HCT116 (cell line): ENCODE measurements at regions not wholly inside any gene's neighbourhood (a gene's known extent, or its start where the extent isn't known, plus 50 kb on each side); places are given as distances from the start of the nearest gene placed in this dataset.

ENCODE experiments used
- ATAC-seq: fragments of 200-7000 bp; cut with Tn5 transposase; 2 replicates; pipeline ENCODE4 v1.9.1; 2020; ENCODE audit warnings: mild to moderate bottlenecking, moderate library complexity
- BruUV-seq: library from RNA; stranded (reverse); fragments of 400-500 nt; replicated peaks from 2 replicates; lab custom pipeline; 2021; lab: Mats Ljungman, UMichigan
- CTCF ChIA-PET: fragments of 300-600 bp; sonication (Branson Sonifier 250); formaldehyde crosslinking; loops from one replicate; lab custom pipeline; 2021; ENCODE audit warnings: antibody characterized with exemption; lab: Charles Lee
- POLR2A ChIA-PET: fragments of 300-600, 350-600 bp; sonication (Branson Sonifier 250); formaldehyde crosslinking; loops from one replicate; lab custom pipeline; 2021; ENCODE audit warnings: antibody characterized with exemption; lab: Charles Lee
- RAD21 ChIA-PET, 2 experiments: fragments of 300-600 bp; sonication (Branson Sonifier 250); formaldehyde crosslinking; loops; one replicate each; lab custom pipeline; 2023; ENCODE audit warnings: low total read pairs in 2 of 2; ENCODE audit not compliant: uncharacterized antibody in 2 of 2, unreplicated experiment in 2 of 2, low non-redundant PET in 1 of 2; lab: Charles Lee
- DNase-seq: peaks from one replicate; pipeline ENCODE4 v3.0.0-alpha.2; 2010; ENCODE audit warnings: low read depth, low spot score
- H2AFZ ChIP-seq: fragments of 200-600 bp; shearing (Covaris generic), sonication (generic); 2 replicates; pipeline ENCODE4 v1.6.1; 2017; ENCODE audit warnings: low read depth, mixed run types, mixed read lengths, antibody characterized with exemption, low read length; ENCODE audit not compliant: poor library complexity, severe bottlenecking
- H3K27ac ChIP-seq: 2 replicates; pipeline ENCODE4 v1.5.1; 2012; ENCODE audit warnings: low read depth, low read length
- H3K27me3 ChIP-seq: fragments of 200-600 bp; sonication (generic); 2 replicates; pipeline ENCODE4 v1.6.1; 2016; ENCODE audit warnings: mixed run types, low read length, mixed read lengths; ENCODE audit not compliant: insufficient read depth
- H3K36me3 ChIP-seq, 2 experiments: fragments of 200-500 bp in 1 of 2; fragments of 200-600 bp in 1 of 2; sonication (Bioruptor generic) in 1 of 2; sonication (generic) in 1 of 2; 2 replicates each; pipeline versions ENCODE4 v1.5.1 to v1.6.1; 2014 to 2016; ENCODE audit warnings: low read length in 2 of 2, inconsistent platforms in 1 of 2, mixed read lengths in 1 of 2, mixed run types in 1 of 2; ENCODE audit not compliant: insufficient read depth in 2 of 2, control insufficient read depth in 1 of 2
- H3K4me1 ChIP-seq, 2 experiments: fragments of 200-600 bp in 1 of 2; sonication (generic) in 1 of 2; 2 replicates each; pipeline versions ENCODE4 v1.5.1 to v1.6.1; 2012 to 2017; ENCODE audit warnings: low read length in 2 of 2, inconsistent platforms in 1 of 2, mild to moderate bottlenecking in 1 of 2, mixed read lengths in 1 of 2, mixed run types in 1 of 2, moderate library complexity in 1 of 2; ENCODE audit not compliant: insufficient read depth in 2 of 2, control insufficient read depth in 1 of 2
- H3K4me2 ChIP-seq: fragments of 200-600 bp; sonication (generic); 2 replicates; pipeline ENCODE4 v1.6.1; 2017; ENCODE audit warnings: mixed run types, low read length, mixed read lengths
- H3K4me3 ChIP-seq, 2 experiments: fragments of 200-600 bp in 1 of 2; sonication (generic) in 1 of 2; replicated peaks in 1 of 2; 2 replicates each; pipeline ENCODE4 v1.5.1; 2011 to 2016; ENCODE audit warnings: low read length in 2 of 2, control low read depth in 1 of 2, low read depth in 1 of 2, mild to moderate bottlenecking in 1 of 2, mixed read lengths in 1 of 2, mixed run types in 1 of 2
- H3K79me2 ChIP-seq: fragments of 200-600 bp; sonication (generic); 2 replicates; pipeline ENCODE4 v1.6.1; 2017; ENCODE audit warnings: mild to moderate bottlenecking, mixed run types, low read length, moderate library complexity, mixed read lengths; ENCODE audit not compliant: insufficient read depth
- H3K9ac ChIP-seq: fragments of 200-600 bp; sonication (generic); 2 replicates; pipeline ENCODE4 v1.6.1; 2016; ENCODE audit warnings: low read length, mixed read lengths
- H3K9me2 ChIP-seq: fragments of 200-600 bp; sonication (generic), shearing (Covaris generic); 2 replicates; pipeline ENCODE4 v1.6.1; 2017; ENCODE audit warnings: mixed run types, mild to moderate bottlenecking, moderate library complexity; ENCODE audit not compliant: insufficient read depth
- H3K9me3 ChIP-seq, 2 experiments: fragments of 200-500 bp in 1 of 2; fragments of 200-600 bp in 1 of 2; sonication (Bioruptor generic) in 1 of 2; sonication (generic) in 1 of 2; 2 replicates each; pipeline ENCODE4 v1.6.1; 2014 to 2017; ENCODE audit warnings: low read length in 2 of 2, mixed read lengths in 2 of 2, inconsistent platforms in 1 of 2, low read depth in 1 of 2, mild to moderate bottlenecking in 1 of 2, mixed run types in 1 of 2, moderate library complexity in 1 of 2; ENCODE audit not compliant: control insufficient read depth in 1 of 2, insufficient read depth in 1 of 2
- H4K20me1 ChIP-seq: fragments of 200-600 bp; sonication (generic), shearing (Covaris generic); 2 replicates; pipeline ENCODE4 v1.6.1; 2017; ENCODE audit warnings: mixed run types, mild to moderate bottlenecking, moderate library complexity; ENCODE audit not compliant: insufficient read depth
- CEBPB ChIP-seq: IDR thresholded peaks from 2 replicates; pipeline ENCODE4 v1.6.1; 2012; ENCODE audit warnings: low read depth
- CTCF ChIP-seq, 3 experiments: fragments of 200-600 bp in 1 of 3; sonication (generic) in 1 of 3; IDR thresholded peaks in 2 of 3; conservative IDR thresholded peaks in 1 of 3; 2 replicates each; pipeline ENCODE4 v1.5.1; 2012 to 2017; ENCODE audit warnings: low read depth in 2 of 3, low read length in 2 of 3, antibody characterized with exemption in 1 of 3, borderline replicate concordance in 1 of 3, control low read depth in 1 of 3, mild to moderate bottlenecking in 1 of 3, mixed read lengths in 1 of 3, mixed run types in 1 of 3, moderate library complexity in 1 of 3; ENCODE audit not compliant: insufficient read depth in 1 of 3
- ELF1 ChIP-seq: IDR thresholded peaks from 2 replicates; pipeline ENCODE4 v1.6.1; 2012; ENCODE audit warnings: low read depth, borderline replicate concordance
- EZH2phosphoT487 ChIP-seq: fragments of 200-600 bp; IDR thresholded peaks from 2 replicates; pipeline ENCODE4 v1.6.1; 2018; ENCODE audit warnings: antibody characterized with exemption, borderline replicate concordance
- REST ChIP-seq: IDR thresholded peaks from 2 replicates; pipeline ENCODE4 v1.6.1; 2012; ENCODE audit warnings: low read depth
- TCF7L2 ChIP-seq: IDR thresholded peaks from 2 replicates; pipeline ENCODE4 v1.7.0; 2011; ENCODE audit warnings: borderline replicate concordance, inconsistent platforms; ENCODE audit not compliant: insufficient read depth, insufficient read length; ENCODE audit errors: extremely low read depth
- YY1 ChIP-seq: IDR thresholded peaks from 2 replicates; pipeline ENCODE4 v1.6.1; 2011; ENCODE audit warnings: low read length, low read depth, moderate library complexity, mild to moderate bottlenecking; ENCODE audit not compliant: insufficient replicate concordance; ENCODE audit errors: extremely low read depth
- ZFX ChIP-seq: fragments of 450-650 bp; IDR thresholded peaks from 2 replicates; pipeline ENCODE4 v1.6.1; 2017
- ZNF274 ChIP-seq: fragments of 200-500 bp; sonication (Bioruptor generic); IDR thresholded peaks from 2 replicates; pipeline ENCODE4 v1.6.1; 2014; ENCODE audit warnings: mild to moderate bottlenecking, low read depth, low read length, inconsistent platforms
- intact Hi-C: fragments of 100-400 bp; cut with micrococcal nuclease; formaldehyde crosslinking; loops from 2 replicates; pipeline ENCODE4 v1.10.0; 2022
- TF ChIP-seq, protein P1 (sequence below): IDR thresholded peaks from 2 replicates; pipeline ENCODE4 v1.6.1; 2011; ENCODE audit warnings: mild to moderate bottlenecking, low read length, moderate library complexity; ENCODE audit not compliant: insufficient replicate concordance; ENCODE audit errors: extremely low read depth

DNA sequence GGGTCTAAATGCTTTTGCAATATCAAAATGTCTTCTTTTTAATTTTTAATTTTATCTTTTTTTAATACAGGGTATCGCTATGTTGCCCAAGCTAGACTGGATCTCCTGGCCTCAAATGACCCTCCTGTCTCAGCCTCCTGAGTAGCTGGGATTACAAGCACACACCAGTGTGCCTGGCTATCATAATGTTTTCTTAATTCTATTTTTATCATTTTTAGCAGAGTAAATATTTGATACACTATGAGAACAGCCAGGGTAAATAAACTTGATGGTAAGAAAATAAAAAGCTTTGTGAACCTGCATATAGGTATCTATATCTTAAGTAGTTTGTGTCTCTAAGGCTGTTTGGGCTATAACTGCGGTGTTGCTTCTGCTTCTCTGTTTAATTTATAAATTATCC is 60.4 kb downstream of the IL12A start:
- Histone ChIP-seq H4K20me1 (no peaks in the 10 kb centered on the region), H3K4me3 (no peak overlapping the region), H3K79me2 (no peaks in the 10 kb centered on the region), H3K9me3 (no peaks in the 10 kb centered on the region), H3K9ac (no peak overlapping the region), H2AFZ (no peak overlapping the region), H3K4me2 (no peak overlapping the region), H3K4me1 (no peaks in the 10 kb centered on the region), H3K27me3 (no peaks in the 10 kb centered on the region), H3K27ac (no peak overlapping the region)
- CTCF ChIA-PET: no interaction called here
- intact Hi-C loops: no loop called here
- no TSS peak for BruUV-seq
- TF ChIP-seq TCF7L2: no peak
- TF ChIP-seq, protein P1, sequence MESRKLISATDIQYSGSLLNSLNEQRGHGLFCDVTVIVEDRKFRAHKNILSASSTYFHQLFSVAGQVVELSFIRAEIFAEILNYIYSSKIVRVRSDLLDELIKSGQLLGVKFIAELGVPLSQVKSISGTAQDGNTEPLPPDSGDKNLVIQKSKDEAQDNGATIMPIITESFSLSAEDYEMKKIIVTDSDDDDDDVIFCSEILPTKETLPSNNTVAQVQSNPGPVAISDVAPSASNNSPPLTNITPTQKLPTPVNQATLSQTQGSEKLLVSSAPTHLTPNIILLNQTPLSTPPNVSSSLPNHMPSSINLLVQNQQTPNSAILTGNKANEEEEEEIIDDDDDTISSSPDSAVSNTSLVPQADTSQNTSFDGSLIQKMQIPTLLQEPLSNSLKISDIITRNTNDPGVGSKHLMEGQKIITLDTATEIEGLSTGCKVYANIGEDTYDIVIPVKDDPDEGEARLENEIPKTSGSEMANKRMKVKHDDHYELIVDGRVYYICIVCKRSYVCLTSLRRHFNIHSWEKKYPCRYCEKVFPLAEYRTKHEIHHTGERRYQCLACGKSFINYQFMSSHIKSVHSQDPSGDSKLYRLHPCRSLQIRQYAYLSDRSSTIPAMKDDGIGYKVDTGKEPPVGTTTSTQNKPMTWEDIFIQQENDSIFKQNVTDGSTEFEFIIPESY: no peak
- TF ChIP-seq ZNF274: no peak
- TF ChIP-seq ZFX: no peak
- no peak for TF ChIP-seq EZH2phosphoT487
- TF ChIP-seq CTCF (IDR thresholded peaks at IDR 0.05 in 2 of 3, conservative IDR thresholded peaks at IDR 0.05 in 1 of 3; ENCODE audit: borderline replicate concordance in 1 of 3, insufficient read depth in 1 of 3, low read depth in 2 of 3, low read length in 2 of 3): no peak
- no peak for TF ChIP-seq YY1
- no peak for TF ChIP-seq REST
- TF ChIP-seq ELF1: no peak
- TF ChIP-seq CEBPB: no peak
- TF ChIP-seq, all 23 proteins: peak for 0
- ChIA-PET POLR2A (no interaction called here), RAD21 (no interaction called here)
- no peak for DNase-seq
- no peaks in the 10 kb centered on the region for H3K9me2 ChIP-seq
- no peak for ATAC-seq
- no peaks in the 10 kb centered on the region for H3K36me3 ChIP-seq
